Trophoblast cell (in vitro differentiated cells and primary cell): ENCODE measurements at regions not wholly inside any gene's neighbourhood (a gene's known extent, or its start where the extent isn't known, plus 50 kb on each side); places are given as distances from the start of the nearest gene placed in this dataset.

ENCODE experiments used
- DNase-seq, 2 donors: peaks; one replicate each; pipeline ENCODE4 v3.0.0-alpha.2; 2016
- H2AFZ ChIP-seq: 2 replicates; pipeline ENCODE4 v1.6.1; 2013; ENCODE audit warnings: low read length, moderate library complexity, mild to moderate bottlenecking; ENCODE audit not compliant: insufficient read depth, poor library complexity
- H2AK5ac ChIP-seq: 2 replicates; pipeline ENCODE4 v1.6.1; 2013; ENCODE audit warnings: mild to moderate bottlenecking, low read length
- H2BK120ac ChIP-seq: 2 replicates; pipeline ENCODE4 v1.6.1; 2013; ENCODE audit warnings: low read length, mild to moderate bottlenecking, moderate library complexity; ENCODE audit not compliant: insufficient read depth, poor library complexity
- H2BK12ac ChIP-seq: 2 replicates; pipeline ENCODE4 v1.6.1; 2013; ENCODE audit warnings: mild to moderate bottlenecking, low read length, moderate library complexity
- H2BK5ac ChIP-seq: 2 replicates; pipeline ENCODE4 v1.6.1; 2013; ENCODE audit warnings: low read length, low read depth, moderate library complexity, mild to moderate bottlenecking; ENCODE audit not compliant: poor library complexity
- H3K14ac ChIP-seq: 2 replicates; pipeline ENCODE4 v1.6.1; 2013; ENCODE audit warnings: mild to moderate bottlenecking, low read length
- H3K18ac ChIP-seq: 2 replicates; pipeline ENCODE4 v1.6.1; 2013; ENCODE audit warnings: mild to moderate bottlenecking, low read length
- H3K23ac ChIP-seq: 2 replicates; pipeline ENCODE4 v1.6.1; 2013; ENCODE audit warnings: low read length
- H3K27ac ChIP-seq: 2 replicates; pipeline ENCODE4 v1.5.1; 2013; ENCODE audit warnings: low read depth, mild to moderate bottlenecking, inconsistent platforms, low read length, moderate library complexity
- H3K27me3 ChIP-seq: 2 replicates; pipeline ENCODE4 v1.6.1; 2013; ENCODE audit warnings: inconsistent platforms, mild to moderate bottlenecking, low read length, moderate library complexity; ENCODE audit not compliant: insufficient read depth
- H3K36me3 ChIP-seq, 2 experiments: 1 replicate in 1 of 2; 2 replicates in 1 of 2; pipeline ENCODE4 v1.6.1; 2013; ENCODE audit warnings: low read length in 2 of 2, mild to moderate bottlenecking in 2 of 2, moderate library complexity in 1 of 2; ENCODE audit not compliant: insufficient read depth in 2 of 2, control insufficient read depth in 1 of 2
- H3K4ac ChIP-seq: 2 replicates; pipeline ENCODE4 v1.6.1; 2013; ENCODE audit warnings: low read depth, mild to moderate bottlenecking, low read length, moderate library complexity
- H3K4me1 ChIP-seq, 2 experiments: 1 replicate in 1 of 2; 2 replicates in 1 of 2; pipeline ENCODE4 v1.6.1; 2013; ENCODE audit warnings: low read length in 2 of 2, mild to moderate bottlenecking in 2 of 2, moderate library complexity in 1 of 2; ENCODE audit not compliant: insufficient read depth in 2 of 2, control insufficient read depth in 1 of 2
- H3K4me2 ChIP-seq: 2 replicates; pipeline ENCODE4 v1.6.1; 2013; ENCODE audit warnings: inconsistent platforms, mild to moderate bottlenecking, low read length, moderate library complexity
- H3K4me3 ChIP-seq: 2 replicates; pipeline ENCODE4 v1.5.1; 2013; ENCODE audit warnings: mild to moderate bottlenecking, low read depth, low read length, inconsistent platforms
- H3K79me1 ChIP-seq: one replicate; pipeline ENCODE4 v1.6.1; 2013; ENCODE audit warnings: low read length
- H3K79me2 ChIP-seq: 2 replicates; pipeline ENCODE4 v1.6.1; 2013; ENCODE audit warnings: low read length, mild to moderate bottlenecking; ENCODE audit not compliant: control insufficient read depth, insufficient read depth, poor library complexity
- H3K9ac ChIP-seq: 2 replicates; pipeline ENCODE4 v1.6.1; 2013; ENCODE audit warnings: mild to moderate bottlenecking, low read length
- H3K9me3 ChIP-seq: 2 replicates; pipeline ENCODE4 v1.6.1; 2013; ENCODE audit warnings: low read depth, mild to moderate bottlenecking, control low read depth, inconsistent platforms, low read length; ENCODE audit not compliant: insufficient read depth
- H4K12ac ChIP-seq: 2 replicates; pipeline ENCODE4 v1.6.1; 2013; ENCODE audit warnings: low read depth, mild to moderate bottlenecking, low read length, moderate library complexity
- H4K8ac ChIP-seq: 2 replicates; pipeline ENCODE4 v1.6.1; 2013; ENCODE audit warnings: low read depth, mild to moderate bottlenecking, low read length, moderate library complexity
- H4K91ac ChIP-seq: one replicate; pipeline ENCODE4 v1.6.1; 2013; ENCODE audit warnings: low read depth, mild to moderate bottlenecking, low read length, moderate library complexity
- WGBS: extraction: QIAGEN DNeasy Blood & Tissue Kit; methylation state at CpG from one replicate; pipeline ENCODE4 v1.1.7; 2013; ENCODE audit warnings: missing lambda C conversion rate; ENCODE audit not compliant: insufficient read length, insufficient coverage; ENCODE audit errors: extremely low coverage; 5-methylcytosine and 5-hydroxymethylcytosine counted together

GRCh38 chr1:79472067-79472656, 465.6 kb upstream of the ADGRL4 start:
- no peaks in the 10 kb centered on the region for H3K79me2 ChIP-seq
- no peak overlapping the region for H3K23ac ChIP-seq
- no peaks in the 10 kb centered on the region for H3K36me3 ChIP-seq
- no peak for DNase-seq
- no peak overlapping the region for H2BK5ac ChIP-seq
- H3K14ac ChIP-seq = no peak overlapping the region
- no CpG with 5 or more reads among the region's 4 CpGs for WGBS
- H3K4me1 ChIP-seq = no peaks in the 10 kb centered on the region
- H2AFZ ChIP-seq = no peak overlapping the region
- H4K91ac ChIP-seq = no peak overlapping the region
- H3K4ac ChIP-seq = no peak overlapping the region
- no peak overlapping the region for H2AK5ac ChIP-seq
- no peaks in the 10 kb centered on the region for H3K9me3 ChIP-seq
- H4K12ac ChIP-seq = no peak overlapping the region
- H3K27ac ChIP-seq = no peak overlapping the region
- no peak overlapping the region for H4K8ac ChIP-seq
- H2BK120ac ChIP-seq = no peak overlapping the region
- H3K4me3 ChIP-seq = no peak overlapping the region
- H3K18ac ChIP-seq = no peak overlapping the region
- no peaks in the 10 kb centered on the region for H3K79me1 ChIP-seq
- H3K4me2 ChIP-seq = no peak overlapping the region
- H3K9ac ChIP-seq = no peak overlapping the region
- H3K27me3 ChIP-seq = no peaks in the 10 kb centered on the region
- H2BK12ac ChIP-seq = no peak overlapping the region

- Histone ChIP-seq H3K4me3 (no peak overlapping the region), H2BK120ac (no peak overlapping the region), H3K79me2 (no peaks in the 10 kb centered on the region), H4K8ac (no peak overlapping the region), H4K91ac (no peak overlapping the region), H3K36me3 (no peaks in the 10 kb centered on the region), H3K4me1 (no peaks in the 10 kb centered on the region), H3K18ac (no peak overlapping the region), H4K12ac (no peak overlapping the region), H3K14ac (no peak overlapping the region), H2BK5ac (no peak overlapping the region), H3K79me1 (no peaks in the 10 kb centered on the region), H3K9me3 (no peaks in the 10 kb centered on the region), H3K9ac (no peak overlapping the region), H3K4me2 (no peak overlapping the region), H3K27me3 (no peaks in the 10 kb centered on the region), H2AFZ (no peak overlapping the region), H3K23ac (no peak overlapping the region), H2AK5ac (no peak overlapping the region), H3K4ac (no peak overlapping the region), H2BK12ac (no peak overlapping the region), H3K27ac (no peak overlapping the region)
- no peak for DNase-seq
Observed at GRCh38 chr1:79469139-79469538, 462.6 kb upstream of the ADGRL4 start.

- no peak overlapping the region for H2AFZ ChIP-seq
- H3K4ac ChIP-seq = no peak overlapping the region
- H2BK5ac ChIP-seq = no peak overlapping the region
- H3K9ac ChIP-seq = no peak overlapping the region
- no peak overlapping the region for H2AK5ac ChIP-seq
- no peak overlapping the region for H2BK12ac ChIP-seq
- no peak overlapping the region for H2BK120ac ChIP-seq
- H4K91ac ChIP-seq = no peak overlapping the region
- no peak overlapping the region for H3K18ac ChIP-seq
- H3K4me3 ChIP-seq = no peak overlapping the region
- no peak overlapping the region for H3K27ac ChIP-seq
- no peak overlapping the region for H4K12ac ChIP-seq
- no peaks in the 10 kb centered on the region for H3K27me3 ChIP-seq
- H3K23ac ChIP-seq = no peak overlapping the region
- H3K4me1 ChIP-seq = no peaks in the 10 kb centered on the region
- no peaks in the 10 kb centered on the region for H3K9me3 ChIP-seq
- H3K14ac ChIP-seq = no peak overlapping the region
- H3K79me1 ChIP-seq = no peaks in the 10 kb centered on the region
- no CpG with 5 or more reads among the region's 3 CpGs for WGBS
- no peak overlapping the region for H4K8ac ChIP-seq
- DNase-seq = no peak
- H3K36me3 ChIP-seq = no peaks in the 10 kb centered on the region
- H3K79me2 ChIP-seq = no peaks in the 10 kb centered on the region
- no peak overlapping the region for H3K4me2 ChIP-seq
Observed at GRCh38 chr1:79460773-79461436, 454.4 kb upstream of the ADGRL4 start.

GRCh38 chr1:79457562-79458224, 451.2 kb upstream of the ADGRL4 start:
- Histone ChIP-seq H3K79me1 (no peaks in the 10 kb centered on the region), H2BK120ac (no peak overlapping the region), H3K27ac (no peak overlapping the region), H3K36me3 (no peaks in the 10 kb centered on the region), H4K8ac (no peak overlapping the region), H3K79me2 (no peaks in the 10 kb centered on the region), H2AFZ (no peak overlapping the region), H3K9ac (no peak overlapping the region), H3K14ac (no peak overlapping the region), H4K12ac (no peak overlapping the region), H4K91ac (no peak overlapping the region), H3K27me3 (no peaks in the 10 kb centered on the region), H3K4me3 (no peak overlapping the region), H2BK12ac (no peak overlapping the region), H2AK5ac (no peak overlapping the region), H2BK5ac (no peak overlapping the region), H3K4ac (no peak overlapping the region), H3K18ac (no peak overlapping the region), H3K23ac (no peak overlapping the region), H3K9me3 (no peaks in the 10 kb centered on the region), H3K4me1 (no peaks in the 10 kb centered on the region), H3K4me2 (no peak overlapping the region)
- WGBS = no CpG with 5 or more reads among the region's 5 CpGs
- DNase-seq = no peak
